WTC11 (cell line): ENCODE measurements at regions not wholly inside any gene's neighbourhood (a gene's known extent, or its start where the extent isn't known, plus 50 kb on each side); places are given as distances from the start of the nearest gene placed in this dataset.

ENCODE experiments used
- ATAC-seq: fragments of 200-7000 bp; cut with Tn5 transposase; 2 replicates; pipeline ENCODE4 v1.10.0; 2021; ENCODE audit warnings: mild to moderate bottlenecking, moderate library complexity
- CTCF ChIA-PET: fragments of 300-600 bp; sonication (Branson Sonifier 250); formaldehyde crosslinking; loops from one replicate; lab custom pipeline; 2021; ENCODE audit warnings: antibody characterized with exemption; lab: Charles Lee
- POLR2A ChIA-PET: fragments of 350-600 bp; sonication (Branson Sonifier 250); formaldehyde crosslinking; loops from one replicate; lab custom pipeline; 2021; ENCODE audit warnings: antibody characterized with exemption; lab: Charles Lee
- DNase-seq: peaks from one replicate; pipeline ENCODE4 v3.0.0; 2021; ENCODE audit warnings: low spot score
- H3K27ac Mint-ChIP-seq: 2 replicates; pipeline ENCODE4 v1.8.0; 2021; ENCODE audit warnings: mixed read lengths
- H3K27me3 Mint-ChIP-seq: 2 replicates; pipeline ENCODE4 v1.8.0; 2021; ENCODE audit warnings: low read depth, mild to moderate bottlenecking, moderate library complexity, mixed read lengths
- H3K36me3 Mint-ChIP-seq: 2 replicates; pipeline ENCODE4 v1.8.0; 2021; ENCODE audit warnings: mixed read lengths
- H3K4me1 Mint-ChIP-seq: 2 replicates; pipeline ENCODE4 v1.8.0; 2022; ENCODE audit warnings: mixed read lengths
- H3K4me3 Mint-ChIP-seq: 2 replicates; pipeline ENCODE4 v1.8.0; 2021; ENCODE audit warnings: mild to moderate bottlenecking, moderate library complexity, mixed read lengths
- H3K9me3 Mint-ChIP-seq: 2 replicates; pipeline ENCODE4 v1.8.0; 2021; ENCODE audit warnings: mixed read lengths
- ATF1 ChIP-seq: sonication (generic); formaldehyde crosslinking; IDR thresholded peaks from 2 replicates; pipeline ENCODE4 v1.8.1; 2023; ENCODE audit warnings: mild to moderate bottlenecking, moderate library complexity, missing genetic modification reagents
- FOXJ3 ChIP-seq: sonication (generic); formaldehyde crosslinking; IDR thresholded peaks from 2 replicates; pipeline ENCODE4 v1.9.0; 2021; ENCODE audit warnings: missing genetic modification reagents, mild to moderate bottlenecking, borderline replicate concordance
- GTF2I ChIP-seq: fragments of 250-450 bp; sonication (Bioruptor Pico); conservative IDR thresholded peaks from 2 replicates; pipeline ENCODE4 v1.4.0; 2021; ENCODE audit warnings: mild to moderate bottlenecking
- HMGA2 ChIP-seq: fragments of 250-450 bp; sonication (Bioruptor Pico); IDR thresholded peaks from 2 replicates; pipeline ENCODE4 v1.4.0; 2021; ENCODE audit warnings: mild to moderate bottlenecking, moderate library complexity
- NFYB ChIP-seq: sonication (generic); formaldehyde crosslinking; conservative IDR thresholded peaks from 2 replicates; pipeline ENCODE4 v1.8.0; 2022; ENCODE audit warnings: low read depth, missing genetic modification reagents
- NR3C1 ChIP-seq: sonication (generic); formaldehyde crosslinking; conservative IDR thresholded peaks from 2 replicates; pipeline ENCODE4 v1.8.1; 2023; ENCODE audit warnings: low read depth, mild to moderate bottlenecking, missing genetic modification reagents
- SMAD3 ChIP-seq: sonication (generic); formaldehyde crosslinking; IDR thresholded peaks from 2 replicates; pipeline ENCODE4 v1.8.0; 2022; ENCODE audit warnings: missing genetic modification reagents, mild to moderate bottlenecking, borderline replicate concordance
- TCF7 ChIP-seq: sonication (generic); formaldehyde crosslinking; IDR thresholded peaks from 2 replicates; pipeline ENCODE4 v1.8.0; 2022; ENCODE audit warnings: mild to moderate bottlenecking, low read depth, missing genetic modification reagents, moderate library complexity
- ZNF138 ChIP-seq: sonication (generic); formaldehyde crosslinking; conservative IDR thresholded peaks from 2 replicates; pipeline ENCODE4 v1.8.1; 2022; ENCODE audit warnings: mild to moderate bottlenecking, moderate library complexity, missing genetic modification reagents
- TF ChIP-seq, protein P1 (sequence below): sonication (generic); formaldehyde crosslinking; IDR thresholded peaks from 2 replicates; pipeline ENCODE4 v1.8.1; 2022; ENCODE audit warnings: mild to moderate bottlenecking, moderate library complexity, missing genetic modification reagents
- TF ChIP-seq, protein P2 (sequence below): sonication (generic); formaldehyde crosslinking; IDR thresholded peaks from 2 replicates; pipeline ENCODE4 v1.8.1; 2022; ENCODE audit warnings: missing genetic modification reagents, borderline replicate concordance
- TF ChIP-seq, protein P3 (sequence below): sonication (generic); formaldehyde crosslinking; IDR thresholded peaks from 2 replicates; pipeline ENCODE4 v1.8.1; 2023; ENCODE audit warnings: mild to moderate bottlenecking, missing genetic modification reagents
- TF ChIP-seq, protein P4 (sequence below): sonication (generic); formaldehyde crosslinking; IDR thresholded peaks from 2 replicates; pipeline ENCODE4 v1.8.1; 2023; ENCODE audit warnings: mild to moderate bottlenecking, missing genetic modification reagents, borderline replicate concordance
- TF ChIP-seq, protein P5 (sequence below): fragments of 250-450 bp; sonication (Bioruptor Pico); IDR thresholded peaks from 2 replicates; pipeline ENCODE4 v1.9.0; 2021; ENCODE audit warnings: mild to moderate bottlenecking, borderline replicate concordance

DNA sequence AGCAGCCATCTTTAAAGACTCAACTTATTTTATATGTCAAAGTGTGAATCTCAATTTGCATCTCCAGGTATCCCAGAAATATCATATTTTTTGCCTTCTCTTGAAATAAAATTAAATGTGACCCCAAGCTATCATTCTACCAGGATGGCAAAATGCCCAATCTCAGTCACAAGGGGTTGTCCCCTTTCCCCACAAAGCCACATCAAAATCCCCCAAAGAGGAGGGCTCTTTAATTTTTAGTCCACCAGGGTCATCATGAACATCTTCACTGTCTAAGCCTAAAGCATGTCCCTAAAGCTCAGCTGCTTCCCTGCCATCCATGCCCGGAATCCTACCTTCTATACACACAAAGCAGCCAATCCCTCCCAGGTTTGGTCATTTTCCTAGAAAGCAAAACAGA is 670.5 kb upstream of the KLF4 start:
- ChIA-PET POLR2A (no interaction called here), CTCF (no interaction called here)
- Mint-ChIP-seq H3K27ac (no peak overlapping the region), H3K9me3 (no peaks in the 10 kb centered on the region), H3K4me3 (no peak overlapping the region), H3K4me1 (peaks cover 15% of the 10 kb centered on the region), H3K36me3 (no peaks in the 10 kb centered on the region), H3K27me3 (no peaks in the 10 kb centered on the region; the same call in 1 of the 2 replicates)
- DNase-seq, result no peak
- no peak for ATAC-seq
- no peak for TF ChIP-seq HMGA2 (CRISPR knock-in tag)
- TF ChIP-seq, protein P1, sequence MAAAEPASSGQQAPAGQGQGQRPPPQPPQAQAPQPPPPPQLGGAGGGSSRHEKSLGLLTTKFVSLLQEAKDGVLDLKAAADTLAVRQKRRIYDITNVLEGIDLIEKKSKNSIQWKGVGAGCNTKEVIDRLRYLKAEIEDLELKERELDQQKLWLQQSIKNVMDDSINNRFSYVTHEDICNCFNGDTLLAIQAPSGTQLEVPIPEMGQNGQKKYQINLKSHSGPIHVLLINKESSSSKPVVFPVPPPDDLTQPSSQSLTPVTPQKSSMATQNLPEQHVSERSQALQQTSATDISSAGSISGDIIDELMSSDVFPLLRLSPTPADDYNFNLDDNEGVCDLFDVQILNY (CRISPR knock-in tag), result no peak

DNA sequence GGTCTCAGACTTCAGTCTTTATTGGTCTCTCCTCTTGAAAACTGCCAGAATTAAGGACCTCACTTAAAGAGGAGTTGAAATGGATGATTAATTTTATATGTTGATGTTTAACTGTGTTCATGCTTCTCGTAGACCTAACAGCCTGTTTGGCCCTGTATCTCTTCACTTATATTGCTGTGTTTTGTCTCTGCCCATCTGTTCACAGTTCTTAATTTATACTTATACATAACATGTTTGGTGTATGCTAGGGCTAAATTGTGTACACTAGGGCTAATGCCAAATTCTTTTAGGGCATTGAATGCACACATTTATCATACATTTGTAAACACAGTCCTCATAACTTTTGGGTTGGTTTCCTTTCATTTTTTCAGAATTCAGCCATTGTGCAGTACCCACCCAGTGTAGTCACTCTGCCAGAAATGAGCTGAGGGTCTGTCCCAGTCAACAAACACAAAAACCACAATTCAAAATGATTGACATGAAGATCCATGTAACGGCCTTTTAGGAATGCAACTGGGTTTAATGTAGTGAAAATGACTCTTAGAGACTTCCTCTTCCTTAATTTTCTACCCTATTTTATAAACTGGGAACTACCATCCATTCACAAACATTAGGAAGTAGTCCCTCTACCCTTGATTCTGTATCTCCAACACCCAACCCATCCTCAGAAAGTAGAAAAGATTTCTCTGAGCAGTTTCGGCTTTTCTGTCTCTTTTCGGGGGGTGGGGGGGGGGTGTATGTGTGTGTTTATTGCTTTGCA is 668.8 kb upstream of the KLF4 start:
- TF ChIP-seq ATF1 (CRISPR knock-in tag), result no peak
- TF ChIP-seq GTF2I (CRISPR knock-in tag), result no peak
- no peak for TF ChIP-seq FOXJ3 (CRISPR knock-in tag)
- TF ChIP-seq, protein P2, sequence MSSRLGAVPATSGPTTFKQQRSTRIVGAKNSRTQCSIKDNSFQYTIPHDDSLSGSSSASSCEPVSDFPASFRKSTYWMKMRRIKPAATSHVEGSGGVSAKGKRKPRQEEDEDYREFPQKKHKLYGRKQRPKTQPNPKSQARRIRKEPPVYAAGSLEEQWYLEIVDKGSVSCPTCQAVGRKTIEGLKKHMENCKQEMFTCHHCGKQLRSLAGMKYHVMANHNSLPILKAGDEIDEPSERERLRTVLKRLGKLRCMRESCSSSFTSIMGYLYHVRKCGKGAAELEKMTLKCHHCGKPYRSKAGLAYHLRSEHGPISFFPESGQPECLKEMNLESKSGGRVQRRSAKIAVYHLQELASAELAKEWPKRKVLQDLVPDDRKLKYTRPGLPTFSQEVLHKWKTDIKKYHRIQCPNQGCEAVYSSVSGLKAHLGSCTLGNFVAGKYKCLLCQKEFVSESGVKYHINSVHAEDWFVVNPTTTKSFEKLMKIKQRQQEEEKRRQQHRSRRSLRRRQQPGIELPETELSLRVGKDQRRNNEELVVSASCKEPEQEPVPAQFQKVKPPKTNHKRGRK (CRISPR knock-in tag), result no peak
- TF ChIP-seq NR3C1, result no peak
- TF ChIP-seq, all 79 proteins: peak for 0
- Mint-ChIP-seq H3K4me3 (no peak overlapping the region), H3K9me3 (peaks cover 7% of the 10 kb centered on the region), H3K27me3 (no peaks in the 10 kb centered on the region; the same call in 1 of the 2 replicates), H3K4me1 (peaks cover 6% of the 10 kb centered on the region), H3K36me3 (no peaks in the 10 kb centered on the region), H3K27ac (no peak overlapping the region)
- DNase-seq, result no peak
- ChIA-PET CTCF (no interaction called here), POLR2A (no interaction called here)
- no peak for ATAC-seq

DNA sequence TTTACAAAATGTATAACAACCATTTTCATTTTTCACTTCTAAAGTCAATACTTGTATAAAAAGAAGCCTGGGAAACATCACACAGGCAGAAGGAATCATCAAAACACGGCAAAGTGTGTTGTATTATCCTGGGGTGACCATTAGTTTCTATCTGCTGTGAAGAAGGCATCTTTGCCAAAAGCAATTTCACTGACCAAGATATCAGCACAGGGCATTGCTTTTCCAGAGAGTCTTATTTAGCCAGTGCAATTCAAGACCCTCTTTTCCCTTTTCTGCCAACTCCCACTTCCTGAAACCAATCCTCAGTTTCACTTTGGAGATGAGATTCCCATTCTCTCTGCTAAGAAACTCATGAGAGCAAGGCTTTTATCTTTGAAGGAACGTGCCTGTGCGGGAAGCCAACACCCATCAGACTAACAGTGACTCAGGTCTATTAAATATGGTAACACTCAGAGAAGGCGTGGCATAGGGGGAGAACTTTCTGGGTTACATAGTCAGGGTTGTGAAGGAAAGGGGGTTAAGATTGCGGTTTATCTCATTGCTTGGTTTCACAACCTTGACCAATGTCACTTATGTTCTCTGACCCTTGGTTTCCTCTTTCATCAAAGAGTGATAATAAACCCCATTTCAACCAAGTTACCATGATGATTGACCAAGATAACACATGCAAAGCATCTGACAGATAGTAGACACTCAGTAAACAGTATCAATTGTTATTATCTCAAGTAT is 666.9 kb upstream of the KLF4 start:
- no peak overlapping the region for H3K27ac Mint-ChIP-seq
- POLR2A ChIA-PET, result no interaction called here
- H3K9me3 Mint-ChIP-seq, result peaks cover 9% of the 10 kb centered on the region
- DNase-seq (no peak), ATAC-seq (no peak)
- H3K4me1 Mint-ChIP-seq, result peaks cover 4% of the 10 kb centered on the region
- no peaks in the 10 kb centered on the region for H3K27me3 Mint-ChIP-seq
- H3K4me3 Mint-ChIP-seq, result no peak overlapping the region
- no peaks in the 10 kb centered on the region for H3K36me3 Mint-ChIP-seq
- CTCF ChIA-PET, result no interaction called here
- TF ChIP-seq FOXJ3 (CRISPR knock-in tag) (no peak), NFYB (CRISPR knock-in tag) (no peak), SMAD3 (CRISPR knock-in tag) (no peak), TCF7 (CRISPR knock-in tag) (no peak), ZNF138 (no peak)
- TF ChIP-seq, protein P3, sequence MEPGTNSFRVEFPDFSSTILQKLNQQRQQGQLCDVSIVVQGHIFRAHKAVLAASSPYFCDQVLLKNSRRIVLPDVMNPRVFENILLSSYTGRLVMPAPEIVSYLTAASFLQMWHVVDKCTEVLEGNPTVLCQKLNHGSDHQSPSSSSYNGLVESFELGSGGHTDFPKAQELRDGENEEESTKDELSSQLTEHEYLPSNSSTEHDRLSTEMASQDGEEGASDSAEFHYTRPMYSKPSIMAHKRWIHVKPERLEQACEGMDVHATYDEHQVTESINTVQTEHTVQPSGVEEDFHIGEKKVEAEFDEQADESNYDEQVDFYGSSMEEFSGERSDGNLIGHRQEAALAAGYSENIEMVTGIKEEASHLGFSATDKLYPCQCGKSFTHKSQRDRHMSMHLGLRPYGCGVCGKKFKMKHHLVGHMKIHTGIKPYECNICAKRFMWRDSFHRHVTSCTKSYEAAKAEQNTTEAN, result no peak
- TF ChIP-seq, protein P4, sequence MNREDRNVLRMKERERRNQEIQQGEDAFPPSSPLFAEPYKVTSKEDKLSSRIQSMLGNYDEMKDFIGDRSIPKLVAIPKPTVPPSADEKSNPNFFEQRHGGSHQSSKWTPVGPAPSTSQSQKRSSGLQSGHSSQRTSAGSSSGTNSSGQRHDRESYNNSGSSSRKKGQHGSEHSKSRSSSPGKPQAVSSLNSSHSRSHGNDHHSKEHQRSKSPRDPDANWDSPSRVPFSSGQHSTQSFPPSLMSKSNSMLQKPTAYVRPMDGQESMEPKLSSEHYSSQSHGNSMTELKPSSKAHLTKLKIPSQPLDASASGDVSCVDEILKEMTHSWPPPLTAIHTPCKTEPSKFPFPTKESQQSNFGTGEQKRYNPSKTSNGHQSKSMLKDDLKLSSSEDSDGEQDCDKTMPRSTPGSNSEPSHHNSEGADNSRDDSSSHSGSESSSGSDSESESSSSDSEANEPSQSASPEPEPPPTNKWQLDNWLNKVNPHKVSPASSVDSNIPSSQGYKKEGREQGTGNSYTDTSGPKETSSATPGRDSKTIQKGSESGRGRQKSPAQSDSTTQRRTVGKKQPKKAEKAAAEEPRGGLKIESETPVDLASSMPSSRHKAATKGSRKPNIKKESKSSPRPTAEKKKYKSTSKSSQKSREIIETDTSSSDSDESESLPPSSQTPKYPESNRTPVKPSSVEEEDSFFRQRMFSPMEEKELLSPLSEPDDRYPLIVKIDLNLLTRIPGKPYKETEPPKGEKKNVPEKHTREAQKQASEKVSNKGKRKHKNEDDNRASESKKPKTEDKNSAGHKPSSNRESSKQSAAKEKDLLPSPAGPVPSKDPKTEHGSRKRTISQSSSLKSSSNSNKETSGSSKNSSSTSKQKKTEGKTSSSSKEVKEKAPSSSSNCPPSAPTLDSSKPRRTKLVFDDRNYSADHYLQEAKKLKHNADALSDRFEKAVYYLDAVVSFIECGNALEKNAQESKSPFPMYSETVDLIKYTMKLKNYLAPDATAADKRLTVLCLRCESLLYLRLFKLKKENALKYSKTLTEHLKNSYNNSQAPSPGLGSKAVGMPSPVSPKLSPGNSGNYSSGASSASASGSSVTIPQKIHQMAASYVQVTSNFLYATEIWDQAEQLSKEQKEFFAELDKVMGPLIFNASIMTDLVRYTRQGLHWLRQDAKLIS (CRISPR knock-in tag), result no peak
- TF ChIP-seq, protein P5, sequence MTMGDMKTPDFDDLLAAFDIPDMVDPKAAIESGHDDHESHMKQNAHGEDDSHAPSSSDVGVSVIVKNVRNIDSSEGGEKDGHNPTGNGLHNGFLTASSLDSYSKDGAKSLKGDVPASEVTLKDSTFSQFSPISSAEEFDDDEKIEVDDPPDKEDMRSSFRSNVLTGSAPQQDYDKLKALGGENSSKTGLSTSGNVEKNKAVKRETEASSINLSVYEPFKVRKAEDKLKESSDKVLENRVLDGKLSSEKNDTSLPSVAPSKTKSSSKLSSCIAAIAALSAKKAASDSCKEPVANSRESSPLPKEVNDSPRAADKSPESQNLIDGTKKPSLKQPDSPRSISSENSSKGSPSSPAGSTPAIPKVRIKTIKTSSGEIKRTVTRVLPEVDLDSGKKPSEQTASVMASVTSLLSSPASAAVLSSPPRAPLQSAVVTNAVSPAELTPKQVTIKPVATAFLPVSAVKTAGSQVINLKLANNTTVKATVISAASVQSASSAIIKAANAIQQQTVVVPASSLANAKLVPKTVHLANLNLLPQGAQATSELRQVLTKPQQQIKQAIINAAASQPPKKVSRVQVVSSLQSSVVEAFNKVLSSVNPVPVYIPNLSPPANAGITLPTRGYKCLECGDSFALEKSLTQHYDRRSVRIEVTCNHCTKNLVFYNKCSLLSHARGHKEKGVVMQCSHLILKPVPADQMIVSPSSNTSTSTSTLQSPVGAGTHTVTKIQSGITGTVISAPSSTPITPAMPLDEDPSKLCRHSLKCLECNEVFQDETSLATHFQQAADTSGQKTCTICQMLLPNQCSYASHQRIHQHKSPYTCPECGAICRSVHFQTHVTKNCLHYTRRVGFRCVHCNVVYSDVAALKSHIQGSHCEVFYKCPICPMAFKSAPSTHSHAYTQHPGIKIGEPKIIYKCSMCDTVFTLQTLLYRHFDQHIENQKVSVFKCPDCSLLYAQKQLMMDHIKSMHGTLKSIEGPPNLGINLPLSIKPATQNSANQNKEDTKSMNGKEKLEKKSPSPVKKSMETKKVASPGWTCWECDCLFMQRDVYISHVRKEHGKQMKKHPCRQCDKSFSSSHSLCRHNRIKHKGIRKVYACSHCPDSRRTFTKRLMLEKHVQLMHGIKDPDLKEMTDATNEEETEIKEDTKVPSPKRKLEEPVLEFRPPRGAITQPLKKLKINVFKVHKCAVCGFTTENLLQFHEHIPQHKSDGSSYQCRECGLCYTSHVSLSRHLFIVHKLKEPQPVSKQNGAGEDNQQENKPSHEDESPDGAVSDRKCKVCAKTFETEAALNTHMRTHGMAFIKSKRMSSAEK (CRISPR knock-in tag), result no peak
